PC-3 (cell line): ENCODE measurements at regions not wholly inside any gene's neighbourhood (a gene's known extent, or its start where the extent isn't known, plus 50 kb on each side); places are given as distances from the start of the nearest gene placed in this dataset.
"Not testable (repeated sequence)": the region's sequence is repeated elsewhere in the genome, so short reads cannot be mapped to it uniquely, and the experiment has no call there.

ENCODE experiments used
- ATAC-seq: fragments of 200-7000 bp; cut with Tn5 transposase; 2 replicates; pipeline ENCODE4 v1.9.1; 2020; ENCODE audit warnings: mild to moderate bottlenecking, moderate library complexity
- BruUV-seq: library from RNA; stranded (reverse); fragments of 400-500 nt; replicated peaks from 2 replicates; lab custom pipeline; 2021; lab: Mats Ljungman, UMichigan
- CTCF ChIA-PET: fragments of 300-600 bp; sonication (Branson Sonifier 250); formaldehyde crosslinking; loops from one replicate; lab custom pipeline; 2022; ENCODE audit warnings: antibody characterized with exemption; lab: Charles Lee
- POLR2A ChIA-PET: fragments of 300-600 bp; sonication (Branson Sonifier 250); formaldehyde crosslinking; loops from one replicate; lab custom pipeline; 2022; ENCODE audit warnings: antibody characterized with exemption; ENCODE audit not compliant: unreplicated experiment; lab: Charles Lee
- DNase-seq: peaks from one replicate; pipeline ENCODE4 v3.0.0-alpha.2; 2015
- H2AFZ ChIP-seq: fragments of 300-600 bp; sonication (generic); 2 replicates; pipeline ENCODE4 v1.6.0; 2016; ENCODE audit warnings: antibody characterized with exemption, low read length
- H3F3A ChIP-seq: fragments of 300-600 bp; sonication (generic); one replicate; pipeline ENCODE4 v1.6.0; 2017; ENCODE audit warnings: antibody characterized with exemption, low read length, control low read depth, mild to moderate bottlenecking; ENCODE audit not compliant: unreplicated experiment
- H3K27ac ChIP-seq: fragments of 300-600 bp; sonication (generic); 2 replicates; pipeline ENCODE4 v1.5.1; 2016; ENCODE audit warnings: mild to moderate bottlenecking, low read length
- H3K27me3 ChIP-seq: fragments of 300-600 bp; sonication (generic); 2 replicates; pipeline ENCODE4 v1.6.1; 2016; ENCODE audit warnings: low read length, mixed read lengths
- H3K36me3 ChIP-seq: fragments of 300-600 bp; sonication (generic); 2 replicates; pipeline ENCODE4 v1.6.1; 2016; ENCODE audit warnings: low read depth, mixed run types, low read length, mixed read lengths
- H3K4me1 ChIP-seq: fragments of 300-600 bp; sonication (generic); 2 replicates; pipeline ENCODE4 v1.5.1; 2016; ENCODE audit warnings: low read length; ENCODE audit not compliant: insufficient read depth
- H3K4me2 ChIP-seq: fragments of 300-600 bp; sonication (generic); 2 replicates; pipeline ENCODE4 v1.6.0; 2016; ENCODE audit warnings: low read length
- H3K4me3 ChIP-seq: fragments of 300-600 bp; sonication (generic); 2 replicates; pipeline ENCODE4 v1.5.1; 2016; ENCODE audit warnings: mild to moderate bottlenecking, low read length, mixed read lengths
- H3K79me2 ChIP-seq: fragments of 300-600 bp; sonication (generic); 2 replicates; pipeline ENCODE4 v1.6.1; 2017; ENCODE audit warnings: low read length, mixed read lengths
- H3K9ac ChIP-seq: fragments of 300-600 bp; sonication (generic); 2 replicates; pipeline ENCODE4 v1.6.0; 2016; ENCODE audit warnings: mild to moderate bottlenecking, low read length
- H3K9me2 ChIP-seq: fragments of 300-600 bp; sonication (generic); replicated peaks from 2 replicates; pipeline ENCODE4 v1.6.1; 2016; ENCODE audit warnings: mixed run types, low read length, mixed read lengths
- H3K9me3 ChIP-seq: fragments of 300-600 bp; sonication (generic); 2 replicates; pipeline ENCODE4 v1.6.1; 2016; ENCODE audit warnings: low read length, mixed read lengths
- H4K20me1 ChIP-seq: fragments of 300-600 bp; sonication (generic); 2 replicates; pipeline ENCODE4 v1.6.1; 2016; ENCODE audit warnings: low read length, mixed read lengths
- EZH2 ChIP-seq: fragments of 300-600 bp; sonication (generic); IDR thresholded peaks from one replicate; pipeline ENCODE4 v1.6.1; 2017; ENCODE audit warnings: antibody characterized with exemption, mild to moderate bottlenecking, low read length; ENCODE audit not compliant: unreplicated experiment
- EZH2phosphoT487 ChIP-seq: fragments of 300-600 bp; sonication (generic); IDR thresholded peaks from 2 replicates; pipeline ENCODE4 v1.6.1; 2018; ENCODE audit warnings: mild to moderate bottlenecking, antibody characterized with exemption, low read length, borderline replicate concordance
- intact Hi-C: fragments of 100-400 bp; cut with micrococcal nuclease; formaldehyde crosslinking; loops from 2 replicates; pipeline ENCODE4 v1.9.0; 2023
- TF ChIP-seq, protein P1 (sequence below): fragments of 300-600 bp; sonication (generic); conservative IDR thresholded peaks from 2 replicates; pipeline ENCODE4 v1.5.1; 2017; ENCODE audit warnings: antibody characterized with exemption, low read depth, mild to moderate bottlenecking, low read length

DNA sequence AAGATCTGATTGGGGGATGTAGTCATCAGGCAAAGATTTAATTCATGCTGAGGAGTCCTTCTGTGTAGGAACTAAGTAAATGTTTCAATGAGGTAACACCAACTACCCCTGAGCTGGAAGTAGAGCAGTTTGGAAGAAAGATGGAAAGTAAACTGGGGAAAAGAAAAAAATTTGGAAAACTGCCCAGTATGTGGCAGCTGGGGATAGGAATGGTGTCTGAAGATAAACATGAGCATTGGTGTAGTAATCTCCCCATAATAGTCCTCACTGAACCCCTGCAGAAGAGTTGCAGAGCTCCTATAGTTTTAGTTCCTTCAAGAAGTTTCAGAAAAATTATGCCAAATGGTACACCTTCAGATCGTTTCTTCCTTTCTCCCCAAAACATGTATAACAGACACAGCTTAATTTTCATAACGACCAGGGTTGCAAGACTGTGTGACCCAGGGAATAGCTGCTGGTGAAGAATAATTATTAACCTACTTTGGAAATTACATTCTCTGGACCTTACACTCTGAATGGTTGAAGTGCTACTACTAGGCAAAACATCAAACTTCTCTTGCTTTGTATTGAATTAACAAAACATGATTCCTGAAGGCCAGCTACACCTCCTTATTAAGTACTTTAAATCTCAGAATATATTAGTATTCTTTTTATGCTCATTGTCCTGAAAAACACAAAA, 446.4 kb upstream of the NRG3 start:
- Histone ChIP-seq H2AFZ (no peak overlapping the region), H3K79me2 (no peaks in the 10 kb centered on the region), H3K27ac (no peak overlapping the region), H3K4me1 (no peaks in the 10 kb centered on the region), H3K9ac (no peak overlapping the region), H3K27me3 (no peaks in the 10 kb centered on the region), H3K9me2 (no peaks in the 10 kb centered on the region), H3K4me2 (no peak overlapping the region), H3F3A (no peaks in the 10 kb centered on the region), H3K36me3 (no peaks in the 10 kb centered on the region), H3K4me3 (no peak overlapping the region), H4K20me1 (no peaks in the 10 kb centered on the region), H3K9me3 (no peaks in the 10 kb centered on the region)
- BruUV-seq = no TSS peak
- intact Hi-C loops = no loop called here
- DNase-seq (no peak), ATAC-seq (no peak)
- TF ChIP-seq, protein P1, sequence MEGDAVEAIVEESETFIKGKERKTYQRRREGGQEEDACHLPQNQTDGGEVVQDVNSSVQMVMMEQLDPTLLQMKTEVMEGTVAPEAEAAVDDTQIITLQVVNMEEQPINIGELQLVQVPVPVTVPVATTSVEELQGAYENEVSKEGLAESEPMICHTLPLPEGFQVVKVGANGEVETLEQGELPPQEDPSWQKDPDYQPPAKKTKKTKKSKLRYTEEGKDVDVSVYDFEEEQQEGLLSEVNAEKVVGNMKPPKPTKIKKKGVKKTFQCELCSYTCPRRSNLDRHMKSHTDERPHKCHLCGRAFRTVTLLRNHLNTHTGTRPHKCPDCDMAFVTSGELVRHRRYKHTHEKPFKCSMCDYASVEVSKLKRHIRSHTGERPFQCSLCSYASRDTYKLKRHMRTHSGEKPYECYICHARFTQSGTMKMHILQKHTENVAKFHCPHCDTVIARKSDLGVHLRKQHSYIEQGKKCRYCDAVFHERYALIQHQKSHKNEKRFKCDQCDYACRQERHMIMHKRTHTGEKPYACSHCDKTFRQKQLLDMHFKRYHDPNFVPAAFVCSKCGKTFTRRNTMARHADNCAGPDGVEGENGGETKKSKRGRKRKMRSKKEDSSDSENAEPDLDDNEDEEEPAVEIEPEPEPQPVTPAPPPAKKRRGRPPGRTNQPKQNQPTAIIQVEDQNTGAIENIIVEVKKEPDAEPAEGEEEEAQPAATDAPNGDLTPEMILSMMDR = no peak
- TF ChIP-seq EZH2 = no peak
- TF ChIP-seq EZH2phosphoT487 = no peak
- POLR2A ChIA-PET = no interaction called here
- CTCF ChIA-PET = no interaction called here

GRCh38 chr10:81439445-81439844, 435.5 kb upstream of the NRG3 start:
- TF ChIP-seq EZH2phosphoT487 (no peak), EZH2 (no peak)
- TF ChIP-seq, protein P1 = no peak
- no peaks in the 10 kb centered on the region for H3K79me2 ChIP-seq
- ATAC-seq (no peak), DNase-seq (no peak)
- no peaks in the 10 kb centered on the region for H3F3A ChIP-seq
- H3K9ac ChIP-seq = no peak overlapping the region
- intact Hi-C loops = no loop called here
- no peaks in the 10 kb centered on the region for H3K36me3 ChIP-seq
- H4K20me1 ChIP-seq = no peaks in the 10 kb centered on the region
- H3K4me1 ChIP-seq = no peaks in the 10 kb centered on the region
- no TSS peak for BruUV-seq
- ChIA-PET CTCF (no interaction called here), POLR2A (no interaction called here)
- H3K9me2 ChIP-seq = no peaks in the 10 kb centered on the region
- no peak overlapping the region for H3K4me2 ChIP-seq
- H3K4me3 ChIP-seq = no peak overlapping the region
- no peaks in the 10 kb centered on the region for H3K27me3 ChIP-seq
- no peak overlapping the region for H3K27ac ChIP-seq
- no peak overlapping the region for H2AFZ ChIP-seq
- no peaks in the 10 kb centered on the region for H3K9me3 ChIP-seq

DNA sequence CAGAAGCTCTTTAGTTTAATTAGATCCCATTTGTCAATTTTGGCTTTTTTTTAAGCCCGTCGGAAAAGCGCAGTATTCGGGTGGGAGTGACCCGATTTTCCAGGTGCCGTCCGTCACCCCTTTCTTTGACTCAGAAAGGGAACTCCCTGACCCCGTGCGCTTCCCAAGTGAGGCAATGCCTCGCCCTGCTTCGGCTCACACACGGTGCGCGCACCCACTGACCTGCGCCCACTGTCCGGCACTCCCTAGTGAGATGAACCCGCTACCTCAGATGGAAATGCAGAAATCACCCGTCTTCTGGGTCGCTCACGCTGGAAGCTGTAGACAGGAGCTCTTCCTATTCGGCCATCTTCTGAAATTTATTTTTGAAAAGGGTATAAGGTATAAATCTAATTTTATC, 433.4 kb upstream of the NRG3 start:
- POLR2A ChIA-PET, DNase-seq, H3K36me3 ChIP-seq, H3K4me2 ChIP-seq, H2AFZ ChIP-seq, H3K9me2 ChIP-seq, H3K27ac ChIP-seq, H3K27me3 ChIP-seq, H3K9me3 ChIP-seq, ATAC-seq, BruUV-seq, H3F3A ChIP-seq, H3K4me3 ChIP-seq, H3K79me2 ChIP-seq, CTCF ChIA-PET, H4K20me1 ChIP-seq, H3K9ac ChIP-seq, intact Hi-C loops, H3K4me1 ChIP-seq: not testable (repeated sequence)
